ENCODE measurements at regions not wholly inside any gene's neighbourhood (a gene's known extent, or its start where the extent isn't known, plus 50 kb on each side); places are given as distances from the start of the nearest gene placed in this dataset.

DNA sequence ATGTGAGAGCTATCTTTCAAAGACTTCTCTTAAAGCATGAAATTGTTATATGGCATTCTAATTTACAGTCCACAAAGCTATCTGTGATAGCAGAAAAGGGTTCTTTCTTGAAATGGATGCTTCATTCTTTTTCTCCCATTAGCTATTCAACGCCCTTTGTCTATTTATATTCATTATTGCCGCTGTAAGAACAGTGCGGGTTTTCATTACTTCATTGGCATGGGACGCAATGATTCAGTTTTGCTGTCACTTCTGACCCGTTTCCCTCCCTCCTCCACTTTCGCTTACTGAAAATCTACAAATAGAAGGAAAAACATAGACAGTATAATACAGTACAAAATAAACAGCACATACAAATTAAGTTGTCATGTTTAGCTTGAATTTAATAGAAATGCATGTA is 394.6 kb downstream of the PCDH7 start:
- TF ChIP-seq, protein P1, sequence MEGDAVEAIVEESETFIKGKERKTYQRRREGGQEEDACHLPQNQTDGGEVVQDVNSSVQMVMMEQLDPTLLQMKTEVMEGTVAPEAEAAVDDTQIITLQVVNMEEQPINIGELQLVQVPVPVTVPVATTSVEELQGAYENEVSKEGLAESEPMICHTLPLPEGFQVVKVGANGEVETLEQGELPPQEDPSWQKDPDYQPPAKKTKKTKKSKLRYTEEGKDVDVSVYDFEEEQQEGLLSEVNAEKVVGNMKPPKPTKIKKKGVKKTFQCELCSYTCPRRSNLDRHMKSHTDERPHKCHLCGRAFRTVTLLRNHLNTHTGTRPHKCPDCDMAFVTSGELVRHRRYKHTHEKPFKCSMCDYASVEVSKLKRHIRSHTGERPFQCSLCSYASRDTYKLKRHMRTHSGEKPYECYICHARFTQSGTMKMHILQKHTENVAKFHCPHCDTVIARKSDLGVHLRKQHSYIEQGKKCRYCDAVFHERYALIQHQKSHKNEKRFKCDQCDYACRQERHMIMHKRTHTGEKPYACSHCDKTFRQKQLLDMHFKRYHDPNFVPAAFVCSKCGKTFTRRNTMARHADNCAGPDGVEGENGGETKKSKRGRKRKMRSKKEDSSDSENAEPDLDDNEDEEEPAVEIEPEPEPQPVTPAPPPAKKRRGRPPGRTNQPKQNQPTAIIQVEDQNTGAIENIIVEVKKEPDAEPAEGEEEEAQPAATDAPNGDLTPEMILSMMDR (IDR thresholded peaks at IDR 0.05): no peak
- TF ChIP-seq POLR2A (IDR thresholded peaks at IDR 0.05): no peak
